ENCODE measurements at regions not wholly inside any gene's neighbourhood (a gene's known extent, or its start where the extent isn't known, plus 50 kb on each side); places are given as distances from the start of the nearest gene placed in this dataset.
"Not testable (repeated sequence)": the region's sequence is repeated elsewhere in the genome, so short reads cannot be mapped to it uniquely, and the experiment has no call there.

GRCh38 chr14:27672811-27673737 lies 1075.2 kb upstream of the NOVA1 start:
- TF ChIP-seq CTCF, POLR2A (IDR thresholded peaks at IDR 0.05): not testable (repeated sequence)

All from thyroid gland (tissue), 4 donors.